ENCODE measurements at regions not wholly inside any gene's neighbourhood (a gene's known extent, or its start where the extent isn't known, plus 50 kb on each side); places are given as distances from the start of the nearest gene placed in this dataset.
A peak's percentile ranks its signal among the peaks of the same experiment; 100 is the strongest.

- Histone ChIP-seq H3K4me1 (no peaks in the 10 kb centered on the region), H3K27me3 (no peaks in the 10 kb centered on the region), H3K9me3 (no peaks in the 10 kb centered on the region), H3K27ac (no peak overlapping the region), H3K36me3 (ENCODE audit: low read depth, missing control alignments) (no peaks in the 10 kb centered on the region), H3K4me3 (no peak overlapping the region)
- WGBS, 2 donors, result 32 to 39% methylated on average over 13 to 14 of the region's 14 CpGs
- no peak for DNase-seq
- intact Hi-C loops (cut with DNase I; ENCODE audit: low total_unique reads), result no loop called here
- TF ChIP-seq CTCF (IDR thresholded peaks at IDR 0.05) (no peak), POLR2A (IDR thresholded peaks at IDR 0.05) (no peak)
These were observed 205.3 kb upstream of the SYT4 start for GRCh38 chr18:43482600-43482999.

- H3K36me3 ChIP-seq (ENCODE audit: low read depth, missing control alignments), result no peaks in the 10 kb centered on the region
- no peak overlapping the region for H3K4me3 ChIP-seq
- DNase-seq, result no peak
- 93 to 94% methylated on average over 1 of the region's 1 CpG for WGBS, 2 donors
- H3K27ac ChIP-seq, result no peak overlapping the region
- no peaks in the 10 kb centered on the region for H3K27me3 ChIP-seq
- no peaks in the 10 kb centered on the region for H3K4me1 ChIP-seq
- TF ChIP-seq POLR2A (IDR thresholded peaks at IDR 0.05) (no peak), CTCF (IDR thresholded peaks at IDR 0.05) (no peak)
- no peaks in the 10 kb centered on the region for H3K9me3 ChIP-seq
- intact Hi-C loops (cut with DNase I; ENCODE audit: low total_unique reads), result no loop called here
These were observed 207.4 kb upstream of the SYT4 start for GRCh38 chr18:43484710-43485109.

- no peaks in the 10 kb centered on the region for H3K4me1 ChIP-seq
- TF ChIP-seq CTCF (IDR thresholded peaks at IDR 0.05) (no peak), POLR2A (IDR thresholded peaks at IDR 0.05) (no peak)
- intact Hi-C loops (cut with DNase I; ENCODE audit: low total_unique reads), result no loop called here
These were observed 208.3 kb upstream of the SYT4 start for GRCh38 chr18:43485545-43485963.

GRCh38 chr18:43486462-43486861 is 209.2 kb upstream of the SYT4 start:
- peak; percentile 19 for DNase-seq
- 88 to 96% methylated on average over 3 to 4 of the region's 4 CpGs for WGBS, 2 donors
- Histone ChIP-seq H3K4me3 (no peak overlapping the region), H3K9me3 (no peaks in the 10 kb centered on the region), H3K36me3 (ENCODE audit: low read depth, missing control alignments) (no peaks in the 10 kb centered on the region), H3K27me3 (no peaks in the 10 kb centered on the region), H3K4me1 (no peaks in the 10 kb centered on the region), H3K27ac (no peak overlapping the region)
- TF ChIP-seq CTCF (IDR thresholded peaks at IDR 0.05) (no peak), POLR2A (IDR thresholded peaks at IDR 0.05) (no peak)
- intact Hi-C loops (cut with DNase I; ENCODE audit: low total_unique reads), result no loop called here

More at GRCh38 chr18:43485545-43485963, 208.3 kb upstream of the SYT4 start:
- Histone ChIP-seq H3K9me3 (no peaks in the 10 kb centered on the region), H3K27ac (no peak overlapping the region), H3K4me3 (no peak overlapping the region), H3K27me3 (no peaks in the 10 kb centered on the region), H3K36me3 (ENCODE audit: low read depth, missing control alignments) (no peaks in the 10 kb centered on the region)
- DNase-seq, result no peak
- whole genome bisulfite sequencing, 2 donors, result 95% methylated on average over 5 of the region's 5 CpGs

- Histone ChIP-seq H3K27me3 (no peaks in the 10 kb centered on the region), H3K4me3 (no peak overlapping the region), H3K27ac (no peak overlapping the region), H3K36me3 (ENCODE audit: low read depth, missing control alignments) (no peaks in the 10 kb centered on the region), H3K9me3 (no peaks in the 10 kb centered on the region), H3K4me1 (no peaks in the 10 kb centered on the region)
- intact Hi-C loops (cut with DNase I; ENCODE audit: low total_unique reads), result no loop called here
- WGBS, 2 donors, result 57 to 69% methylated on average over 2 of the region's 2 CpGs
- DNase-seq, result no peak
- TF ChIP-seq POLR2A (IDR thresholded peaks at IDR 0.05), result no peak
- no peak for TF ChIP-seq CTCF (IDR thresholded peaks at IDR 0.05)
These were observed 223.8 kb upstream of the SYT4 start for GRCh38 chr18:43501099-43501498.
